ENCODE measurements at regions not wholly inside any gene's neighbourhood (a gene's known extent, or its start where the extent isn't known, plus 50 kb on each side); places are given as distances from the start of the nearest gene placed in this dataset.
A peak's percentile ranks its signal among the peaks of the same experiment; 100 is the strongest.

GRCh38 chr7:41244246-41244645 is 458.6 kb downstream of the INHBA start:
- intact Hi-C loops (cut with micrococcal nuclease), result no loop called here
- Mint-ChIP-seq H3K27me3 (ENCODE audit: insufficient read depth, unreplicated experiment) (no peaks in the 10 kb centered on the region), H3K9me3 (ENCODE audit: unreplicated experiment) (peaks cover 6% of the 10 kb centered on the region), H3K27ac (ENCODE audit: low read depth, unreplicated experiment) (no peak overlapping the region), H3K4me3 (ENCODE audit: unreplicated experiment) (no peak overlapping the region), H3K4me1 (ENCODE audit: insufficient read depth, unreplicated experiment) (peaks cover 5% of the 10 kb centered on the region), H3K36me3 (ENCODE audit: insufficient read depth, unreplicated experiment) (no peaks in the 10 kb centered on the region)
- no TSS peak for BruUV-seq (replicated peaks)
- ChIA-PET CTCF (interaction anchor here (0.9 kb wide), 1 partner anchor 10 kb away, joined by 3 read pairs; no protein-coding TSS in a partner anchor), POLR2A (no interaction called here)
- TF ChIP-seq CTCF (IDR thresholded peaks at IDR 0.05; ENCODE audit: unreplicated experiment), result no peak
- DNase-seq (ENCODE audit: unreplicated experiment), result no peak

GRCh38 chr7:41241641-41242040 is 461.2 kb downstream of the INHBA start:
- Mint-ChIP-seq H3K27ac (ENCODE audit: low read depth, unreplicated experiment) (no peak overlapping the region), H3K36me3 (ENCODE audit: insufficient read depth, unreplicated experiment) (no peaks in the 10 kb centered on the region), H3K27me3 (ENCODE audit: insufficient read depth, unreplicated experiment) (no peaks in the 10 kb centered on the region), H3K9me3 (ENCODE audit: unreplicated experiment) (peaks cover 6% of the 10 kb centered on the region), H3K4me1 (ENCODE audit: insufficient read depth, unreplicated experiment) (peaks cover 23% of the 10 kb centered on the region), H3K4me3 (ENCODE audit: unreplicated experiment) (no peak overlapping the region)
- POLR2A ChIA-PET, result no interaction called here
- TF ChIP-seq CTCF (IDR thresholded peaks at IDR 0.05; ENCODE audit: unreplicated experiment), result no peak
- CTCF ChIA-PET, result interaction anchor here (0.9 kb wide), 1 partner anchor 16 kb away, joined by 3 read pairs; no protein-coding TSS in a partner anchor
- intact Hi-C loops (cut with micrococcal nuclease), result no loop called here
- BruUV-seq (replicated peaks), result no TSS peak
- no peak for DNase-seq (ENCODE audit: unreplicated experiment)

- POLR2A ChIA-PET, result interaction anchor here (0.8 to 2.0 kb wide), 2 partner anchors 10 to 538 kb away, joined by 3 to 4 read pairs; no protein-coding TSS in a partner anchor
- H3K27me3 Mint-ChIP-seq (ENCODE audit: insufficient read depth, unreplicated experiment), result no peaks in the 10 kb centered on the region
- no peaks in the 10 kb centered on the region for H3K36me3 Mint-ChIP-seq (ENCODE audit: insufficient read depth, unreplicated experiment)
- DNase-seq (ENCODE audit: unreplicated experiment), result no peak
- no peak overlapping the region for H3K4me3 Mint-ChIP-seq (ENCODE audit: unreplicated experiment)
- intact Hi-C loops (cut with micrococcal nuclease), result no loop called here
- H3K9me3 Mint-ChIP-seq (ENCODE audit: unreplicated experiment), result peaks cover 6% of the 10 kb centered on the region
- H3K4me1 Mint-ChIP-seq (ENCODE audit: insufficient read depth, unreplicated experiment), result peaks cover 23% of the 10 kb centered on the region
- no TSS peak for BruUV-seq (replicated peaks)
- peak overlapping the region; percentile 74 for H3K27ac Mint-ChIP-seq (ENCODE audit: low read depth, unreplicated experiment)
- no peak for TF ChIP-seq CTCF (IDR thresholded peaks at IDR 0.05; ENCODE audit: unreplicated experiment)
- CTCF ChIA-PET, result interaction anchor here (0.6 kb wide), 1 partner anchor 17 kb away, joined by 3 read pairs; no protein-coding TSS in a partner anchor
Observed at GRCh38 chr7:41239596-41239995, 463.3 kb downstream of the INHBA start.

GRCh38 chr7:41238851-41239331 is 464.0 kb downstream of the INHBA start:
- Mint-ChIP-seq H3K27ac (ENCODE audit: low read depth, unreplicated experiment) (peak overlapping the region; percentile 74), H3K4me3 (ENCODE audit: unreplicated experiment) (no peak overlapping the region), H3K36me3 (ENCODE audit: insufficient read depth, unreplicated experiment) (no peaks in the 10 kb centered on the region), H3K27me3 (ENCODE audit: insufficient read depth, unreplicated experiment) (no peaks in the 10 kb centered on the region), H3K4me1 (ENCODE audit: insufficient read depth, unreplicated experiment) (peaks cover 23% of the 10 kb centered on the region), H3K9me3 (ENCODE audit: unreplicated experiment) (peaks cover 6% of the 10 kb centered on the region)
- ChIA-PET POLR2A (interaction anchor here (0.8 to 2.0 kb wide), 2 partner anchors 9 to 537 kb away, joined by 3 to 4 read pairs; no protein-coding TSS in a partner anchor), CTCF (interaction anchor here (0.6 kb wide), 1 partner anchor 43 kb away, joined by 3 read pairs; no protein-coding TSS in a partner anchor)
- peak; percentile 37 for DNase-seq (ENCODE audit: unreplicated experiment)
- intact Hi-C loops (cut with micrococcal nuclease), result no loop called here
- no TSS peak for BruUV-seq (replicated peaks)
- TF ChIP-seq CTCF (IDR thresholded peaks at IDR 0.05; ENCODE audit: unreplicated experiment), result no peak

Data from MCF 10A (cell line).